ENCODE measurements at regions not wholly inside any gene's neighbourhood (a gene's known extent, or its start where the extent isn't known, plus 50 kb on each side); places are given as distances from the start of the nearest gene placed in this dataset.

DNA sequence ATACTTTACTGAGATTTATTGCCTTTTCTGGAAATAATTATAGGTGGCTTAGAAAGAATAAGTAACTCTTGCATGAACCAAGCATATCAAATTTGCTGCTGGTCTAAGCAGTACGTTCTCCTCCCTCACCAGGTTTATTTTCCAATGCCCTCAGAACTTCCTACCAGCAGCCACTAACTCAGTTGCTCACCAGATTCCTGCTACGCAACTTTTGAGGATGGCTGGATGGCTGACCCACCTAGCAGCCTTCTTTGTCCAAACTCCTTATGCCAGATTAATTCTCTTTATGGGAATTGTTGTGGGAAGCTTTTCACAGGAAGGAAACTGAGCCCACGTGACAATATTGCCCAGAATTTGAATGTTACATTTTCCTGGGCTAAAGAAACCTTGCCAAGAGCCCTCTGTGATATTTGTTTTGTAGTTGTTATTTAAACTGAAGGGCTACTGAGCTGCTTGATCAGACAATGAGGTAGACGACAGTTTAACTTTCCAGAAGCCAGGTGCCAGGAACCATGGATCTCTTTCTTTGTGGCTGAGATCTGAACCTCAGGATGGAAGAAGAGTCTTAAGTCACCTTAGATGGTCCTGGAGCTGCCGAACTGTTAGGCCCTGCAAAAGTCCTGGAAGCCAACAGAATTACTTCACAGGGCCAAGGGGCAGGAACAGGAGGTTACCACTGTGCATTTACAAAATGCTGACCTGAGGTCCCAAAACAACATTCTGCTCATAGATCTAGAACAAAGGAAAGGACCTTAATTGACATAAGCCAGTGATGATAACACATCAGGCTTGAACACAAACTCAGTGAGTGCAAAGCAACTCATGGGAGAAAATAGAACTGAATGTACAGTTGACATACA is 85.5 kb upstream of the ATP1A1 start:
- no peak for DNase-seq (ENCODE audit: low spot score)
- Histone ChIP-seq H3K9me3 (ENCODE audit: low read depth, low read length, poor library complexity, severe bottlenecking) (no peaks in the 10 kb centered on the region), H3K4me1 (ENCODE audit: insufficient read depth, low read length, poor library complexity, severe bottlenecking) (peaks cover 3% of the 10 kb centered on the region), H3K27me3 (replicated peaks; ENCODE audit: insufficient read depth, low read depth, low read length, poor library complexity) (no peaks in the 10 kb centered on the region), H3K4me3 (ENCODE audit: low read depth, low read length, poor library complexity, severe bottlenecking) (no peak overlapping the region), H3K27ac (ENCODE audit: low read depth, low read length, poor library complexity, severe bottlenecking) (no peak overlapping the region), H3K36me3 (ENCODE audit: insufficient read depth, low read length, poor library complexity, severe bottlenecking) (no peaks in the 10 kb centered on the region)
- BruUV-seq (replicated peaks) = no TSS peak
- POLR2A ChIA-PET (ENCODE audit: low non-redundant PET) = no interaction called here
- CTCF ChIA-PET = no interaction called here
- intact Hi-C loops (cut with micrococcal nuclease; ENCODE audit: unreplicated experiment) = no loop called here
- TF ChIP-seq, protein P1, sequence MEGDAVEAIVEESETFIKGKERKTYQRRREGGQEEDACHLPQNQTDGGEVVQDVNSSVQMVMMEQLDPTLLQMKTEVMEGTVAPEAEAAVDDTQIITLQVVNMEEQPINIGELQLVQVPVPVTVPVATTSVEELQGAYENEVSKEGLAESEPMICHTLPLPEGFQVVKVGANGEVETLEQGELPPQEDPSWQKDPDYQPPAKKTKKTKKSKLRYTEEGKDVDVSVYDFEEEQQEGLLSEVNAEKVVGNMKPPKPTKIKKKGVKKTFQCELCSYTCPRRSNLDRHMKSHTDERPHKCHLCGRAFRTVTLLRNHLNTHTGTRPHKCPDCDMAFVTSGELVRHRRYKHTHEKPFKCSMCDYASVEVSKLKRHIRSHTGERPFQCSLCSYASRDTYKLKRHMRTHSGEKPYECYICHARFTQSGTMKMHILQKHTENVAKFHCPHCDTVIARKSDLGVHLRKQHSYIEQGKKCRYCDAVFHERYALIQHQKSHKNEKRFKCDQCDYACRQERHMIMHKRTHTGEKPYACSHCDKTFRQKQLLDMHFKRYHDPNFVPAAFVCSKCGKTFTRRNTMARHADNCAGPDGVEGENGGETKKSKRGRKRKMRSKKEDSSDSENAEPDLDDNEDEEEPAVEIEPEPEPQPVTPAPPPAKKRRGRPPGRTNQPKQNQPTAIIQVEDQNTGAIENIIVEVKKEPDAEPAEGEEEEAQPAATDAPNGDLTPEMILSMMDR (conservative IDR thresholded peaks at IDR 0.05; ENCODE audit: low read depth, low read length) = no peak
- no peak for TF ChIP-seq EZH2 (IDR thresholded peaks at IDR 0.05; ENCODE audit: borderline replicate concordance, low read depth, low read length, poor library complexity, severe bottlenecking)

DNA sequence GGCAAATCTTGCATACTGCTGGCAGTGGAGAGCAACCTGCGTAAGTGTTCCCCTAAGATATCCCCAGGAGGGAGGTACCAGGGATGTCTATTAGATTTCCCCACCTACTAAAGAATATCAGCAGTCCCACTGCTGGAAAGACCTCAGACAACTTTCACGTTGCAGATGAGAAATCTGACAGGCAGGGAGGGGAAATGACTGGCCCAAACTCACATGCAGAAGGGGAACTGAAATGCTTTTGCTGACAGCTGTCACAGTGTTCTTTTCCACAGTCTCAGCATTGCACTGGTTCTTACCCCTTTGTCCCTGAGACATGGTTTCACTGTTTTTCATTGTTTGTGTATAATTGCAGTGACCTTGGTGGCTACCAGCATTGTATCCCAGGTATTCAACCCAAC is 84.8 kb upstream of the ATP1A1 start:
- Histone ChIP-seq H3K4me3 (ENCODE audit: low read depth, low read length, poor library complexity, severe bottlenecking) (no peak overlapping the region), H3K27ac (ENCODE audit: low read depth, low read length, poor library complexity, severe bottlenecking) (no peak overlapping the region), H3K27me3 (replicated peaks; ENCODE audit: insufficient read depth, low read depth, low read length, poor library complexity) (no peaks in the 10 kb centered on the region), H3K4me1 (ENCODE audit: insufficient read depth, low read length, poor library complexity, severe bottlenecking) (peaks cover 3% of the 10 kb centered on the region), H3K36me3 (ENCODE audit: insufficient read depth, low read length, poor library complexity, severe bottlenecking) (no peaks in the 10 kb centered on the region), H3K9me3 (ENCODE audit: low read depth, low read length, poor library complexity, severe bottlenecking) (no peaks in the 10 kb centered on the region)
- DNase-seq (ENCODE audit: low spot score) = no peak
- ChIA-PET POLR2A (ENCODE audit: low non-redundant PET) (no interaction called here), CTCF (no interaction called here)
- BruUV-seq (replicated peaks) = no TSS peak
- TF ChIP-seq EZH2 (IDR thresholded peaks at IDR 0.05; ENCODE audit: borderline replicate concordance, low read depth, low read length, poor library complexity, severe bottlenecking) = no peak
- TF ChIP-seq, protein P1 (conservative IDR thresholded peaks at IDR 0.05; ENCODE audit: low read depth, low read length) = no peak
- intact Hi-C loops (cut with micrococcal nuclease; ENCODE audit: unreplicated experiment) = no loop called here

GRCh38 chr1:116289193-116289592 is 83.9 kb upstream of the ATP1A1 start:
- Histone ChIP-seq H3K36me3 (ENCODE audit: insufficient read depth, low read length, poor library complexity, severe bottlenecking) (no peaks in the 10 kb centered on the region), H3K9me3 (ENCODE audit: low read depth, low read length, poor library complexity, severe bottlenecking) (no peaks in the 10 kb centered on the region), H3K27me3 (replicated peaks; ENCODE audit: insufficient read depth, low read depth, low read length, poor library complexity) (no peaks in the 10 kb centered on the region), H3K27ac (ENCODE audit: low read depth, low read length, poor library complexity, severe bottlenecking) (no peak overlapping the region), H3K4me1 (ENCODE audit: insufficient read depth, low read length, poor library complexity, severe bottlenecking) (peaks cover 3% of the 10 kb centered on the region), H3K4me3 (ENCODE audit: low read depth, low read length, poor library complexity, severe bottlenecking) (no peak overlapping the region)
- CTCF ChIA-PET = no interaction called here
- TF ChIP-seq, protein P1 (conservative IDR thresholded peaks at IDR 0.05; ENCODE audit: low read depth, low read length) = no peak
- no peak for TF ChIP-seq EZH2 (IDR thresholded peaks at IDR 0.05; ENCODE audit: borderline replicate concordance, low read depth, low read length, poor library complexity, severe bottlenecking)
- no peak for DNase-seq (ENCODE audit: low spot score)
- POLR2A ChIA-PET (ENCODE audit: low non-redundant PET) = no interaction called here
- intact Hi-C loops (cut with micrococcal nuclease; ENCODE audit: unreplicated experiment) = no loop called here
- BruUV-seq (replicated peaks) = no TSS peak
